Testis (tissue), 2 donors: ENCODE measurements at regions not wholly inside any gene's neighbourhood (a gene's known extent, or its start where the extent isn't known, plus 50 kb on each side); places are given as distances from the start of the nearest gene placed in this dataset.
A peak's percentile ranks its signal among the peaks of the same experiment; 100 is the strongest.

Experiments
- DNase-seq: peaks from one replicate; pipeline ENCODE4 v3.0.0-alpha.2; 2019
- H3K27ac ChIP-seq, 2 donors: fragments of 200-600 bp; sonication (generic); one replicate each; pipeline ENCODE4 v1.5.1; 2019
- H3K27me3 ChIP-seq: fragments of 200-600 bp; sonication (generic); one replicate; pipeline ENCODE4 v1.5.1; 2019
- H3K36me3 ChIP-seq: fragments of 200-600 bp; sonication (generic); one replicate; pipeline ENCODE4 v1.5.1; 2017; ENCODE audit warnings: low read depth; ENCODE audit errors: missing control alignments
- H3K4me1 ChIP-seq: fragments of 200-600 bp; sonication (generic); one replicate; pipeline ENCODE4 v1.5.1; 2019
- H3K4me3 ChIP-seq, 2 donors: fragments of 200-600 bp; sonication (generic); one replicate each; pipeline ENCODE4 v1.5.1; 2017 to 2019
- H3K9me3 ChIP-seq: fragments of 200-600 bp; sonication (generic); one replicate; pipeline ENCODE4 v1.5.1; 2017
- CTCF ChIP-seq, 3 experiments: fragments of 450-650 bp in 2 of 3; fragments of 200-600 bp in 1 of 3; sonication (generic) in 1 of 3; IDR thresholded peaks; one replicate each; pipeline ENCODE4 v1.5.1; 2016 to 2019; ENCODE audit warnings: antibody characterized with exemption in 3 of 3, mild to moderate bottlenecking in 2 of 3, moderate library complexity in 1 of 3
- POLR2A ChIP-seq: fragments of 450-650 bp; IDR thresholded peaks from one replicate; pipeline ENCODE4 v1.6.1; 2017; ENCODE audit warnings: antibody characterized with exemption, mild to moderate bottlenecking, moderate library complexity
- WGBS, 2 donors: methylation state at CpG; one replicate each; pipeline ENCODE4 v1.1.5; 2018; 5-methylcytosine and 5-hydroxymethylcytosine counted together
- intact Hi-C: fragments of 100-400 bp; cut with DNase I; formaldehyde crosslinking; loops from one replicate; pipeline ENCODE4 v1.15.1; 2023; ENCODE audit warnings: low total_unique reads

- intact Hi-C loops, result no loop called here
- no peaks in the 10 kb centered on the region for H3K36me3 ChIP-seq
- H3K9me3 ChIP-seq, result no peaks in the 10 kb centered on the region
- TF ChIP-seq POLR2A, result no peak
- peak in 1 of 3 experiments; percentile 32 for TF ChIP-seq CTCF (IDR thresholded peaks at IDR 0.05)
- no peaks in the 10 kb centered on the region for H3K4me1 ChIP-seq
- H3K27ac ChIP-seq, result no peak overlapping the region
- DNase-seq, result peak; percentile 38
- H3K4me3 ChIP-seq, result no peak overlapping the region
- WGBS, 2 donors, result 14 to 18% methylated on average over 5 of the region's 5 CpGs
- H3K27me3 ChIP-seq, result no peaks in the 10 kb centered on the region
Measured at GRCh38 chr16:49183911-49184310, 97.7 kb downstream of the CBLN1 start.

- no peaks in the 10 kb centered on the region for H3K9me3 ChIP-seq
- DNase-seq, result no peak
- no peak overlapping the region for H3K4me3 ChIP-seq
- no peaks in the 10 kb centered on the region for H3K27me3 ChIP-seq
- H3K36me3 ChIP-seq, result no peaks in the 10 kb centered on the region
- TF ChIP-seq POLR2A, result no peak
- TF ChIP-seq CTCF (IDR thresholded peaks at IDR 0.05), result no peak
- no peaks in the 10 kb centered on the region for H3K4me1 ChIP-seq
- WGBS, 2 donors, result 30% methylated on average over 8 of the region's 8 CpGs
- intact Hi-C loops, result no loop called here
- H3K27ac ChIP-seq, result no peak overlapping the region
Measured at GRCh38 chr16:49181791-49182518, 99.7 kb downstream of the CBLN1 start.

- no peak overlapping the region for H3K4me3 ChIP-seq
Measured at GRCh38 chr16:49179714-49180330, 101.8 kb downstream of the CBLN1 start.

GRCh38 chr16:49168126-49168525 lies 113.5 kb downstream of the CBLN1 start:
- H3K36me3 ChIP-seq, result no peaks in the 10 kb centered on the region
- WGBS, 2 donors, result 72 to 80% methylated on average over 1 of the region's 1 CpG
- no peaks in the 10 kb centered on the region for H3K4me1 ChIP-seq
- intact Hi-C loops, result no loop called here
- no peak for TF ChIP-seq POLR2A
- no peak for TF ChIP-seq CTCF (IDR thresholded peaks at IDR 0.05)
- no peaks in the 10 kb centered on the region for H3K27me3 ChIP-seq
- no peak overlapping the region for H3K27ac ChIP-seq
- H3K9me3 ChIP-seq, result no peaks in the 10 kb centered on the region
- DNase-seq, result no peak
- H3K4me3 ChIP-seq, result no peak overlapping the region

More at GRCh38 chr16:49179714-49180330, 101.8 kb downstream of the CBLN1 start:
- Histone ChIP-seq H3K27ac (no peak overlapping the region), H3K27me3 (no peaks in the 10 kb centered on the region), H3K9me3 (no peaks in the 10 kb centered on the region), H3K36me3 (no peaks in the 10 kb centered on the region), H3K4me1 (no peaks in the 10 kb centered on the region)
- WGBS, 2 donors, result 22 to 36% methylated on average over 4 of the region's 4 CpGs
- DNase-seq, result no peak
- intact Hi-C loops, result no loop called here
- TF ChIP-seq CTCF (IDR thresholded peaks at IDR 0.05), result no peak
- no peak for TF ChIP-seq POLR2A
